ENCODE measurements at regions not wholly inside any gene's neighbourhood (a gene's known extent, or its start where the extent isn't known, plus 50 kb on each side); places are given as distances from the start of the nearest gene placed in this dataset.

DNA sequence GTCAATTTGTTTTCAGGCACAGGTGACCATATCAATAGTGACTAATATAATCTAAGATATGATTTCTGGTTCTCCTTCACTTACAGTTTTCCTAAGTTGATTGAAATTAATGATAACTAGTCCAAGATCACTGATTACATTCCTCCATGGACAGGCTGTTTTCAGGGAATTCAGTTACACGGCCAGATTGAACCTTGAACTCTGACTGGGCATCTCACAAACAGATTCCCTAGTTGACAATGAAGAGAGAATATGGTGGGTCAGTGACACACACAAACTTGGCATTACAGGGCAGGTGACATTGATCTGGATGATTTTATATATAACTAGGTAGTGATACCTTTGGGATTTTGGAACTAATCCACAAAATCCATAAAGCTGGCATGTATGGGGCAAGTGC lies 110.2 kb upstream of the EGR2 start:
- Histone ChIP-seq H3K36me3 (ENCODE audit: control insufficient read depth, insufficient read depth, low read length) (no peaks in the 10 kb centered on the region), H3K27me3 (ENCODE audit: control insufficient read depth, insufficient read depth, low read length) (no peaks in the 10 kb centered on the region), H3K4me3 (ENCODE audit: low read depth, low read length) (no peak overlapping the region)
- DNase-seq (ENCODE audit: low read depth), result no peak
- TF ChIP-seq, protein P1, sequence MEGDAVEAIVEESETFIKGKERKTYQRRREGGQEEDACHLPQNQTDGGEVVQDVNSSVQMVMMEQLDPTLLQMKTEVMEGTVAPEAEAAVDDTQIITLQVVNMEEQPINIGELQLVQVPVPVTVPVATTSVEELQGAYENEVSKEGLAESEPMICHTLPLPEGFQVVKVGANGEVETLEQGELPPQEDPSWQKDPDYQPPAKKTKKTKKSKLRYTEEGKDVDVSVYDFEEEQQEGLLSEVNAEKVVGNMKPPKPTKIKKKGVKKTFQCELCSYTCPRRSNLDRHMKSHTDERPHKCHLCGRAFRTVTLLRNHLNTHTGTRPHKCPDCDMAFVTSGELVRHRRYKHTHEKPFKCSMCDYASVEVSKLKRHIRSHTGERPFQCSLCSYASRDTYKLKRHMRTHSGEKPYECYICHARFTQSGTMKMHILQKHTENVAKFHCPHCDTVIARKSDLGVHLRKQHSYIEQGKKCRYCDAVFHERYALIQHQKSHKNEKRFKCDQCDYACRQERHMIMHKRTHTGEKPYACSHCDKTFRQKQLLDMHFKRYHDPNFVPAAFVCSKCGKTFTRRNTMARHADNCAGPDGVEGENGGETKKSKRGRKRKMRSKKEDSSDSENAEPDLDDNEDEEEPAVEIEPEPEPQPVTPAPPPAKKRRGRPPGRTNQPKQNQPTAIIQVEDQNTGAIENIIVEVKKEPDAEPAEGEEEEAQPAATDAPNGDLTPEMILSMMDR (IDR thresholded peaks at IDR 0.05; ENCODE audit: insufficient read depth, low read length, poor library complexity, severe bottlenecking), result no peak

DNA sequence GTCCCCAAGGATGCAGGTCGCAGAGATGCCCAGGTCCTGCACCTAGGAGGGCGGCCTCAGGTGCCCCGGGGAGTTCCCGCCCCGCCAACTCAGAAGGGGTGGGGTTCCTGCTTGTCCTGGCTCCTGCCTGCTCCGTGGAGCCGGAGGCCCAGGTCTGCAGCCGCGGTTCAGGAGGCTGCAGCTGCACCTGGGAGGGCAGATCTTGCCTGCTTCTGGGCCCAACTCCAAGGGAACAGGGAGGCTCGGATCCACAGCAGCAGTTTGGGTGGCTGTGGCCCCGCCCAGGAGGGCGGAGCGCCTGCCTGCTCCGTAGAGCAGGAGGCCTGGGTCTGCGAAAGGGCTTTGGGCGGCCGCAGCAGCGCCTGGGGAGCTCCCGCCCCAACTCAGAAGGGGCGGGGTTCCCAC lies 108.2 kb upstream of the EGR2 start:
- no peak for DNase-seq (ENCODE audit: low read depth)
- Histone ChIP-seq H3K27me3 (ENCODE audit: control insufficient read depth, insufficient read depth, low read length) (no peaks in the 10 kb centered on the region), H3K36me3 (ENCODE audit: control insufficient read depth, insufficient read depth, low read length) (no peaks in the 10 kb centered on the region), H3K4me3 (ENCODE audit: low read depth, low read length) (no peak overlapping the region)
- TF ChIP-seq, protein P1 (IDR thresholded peaks at IDR 0.05; ENCODE audit: insufficient read depth, low read length, poor library complexity, severe bottlenecking), result no peak

DNA sequence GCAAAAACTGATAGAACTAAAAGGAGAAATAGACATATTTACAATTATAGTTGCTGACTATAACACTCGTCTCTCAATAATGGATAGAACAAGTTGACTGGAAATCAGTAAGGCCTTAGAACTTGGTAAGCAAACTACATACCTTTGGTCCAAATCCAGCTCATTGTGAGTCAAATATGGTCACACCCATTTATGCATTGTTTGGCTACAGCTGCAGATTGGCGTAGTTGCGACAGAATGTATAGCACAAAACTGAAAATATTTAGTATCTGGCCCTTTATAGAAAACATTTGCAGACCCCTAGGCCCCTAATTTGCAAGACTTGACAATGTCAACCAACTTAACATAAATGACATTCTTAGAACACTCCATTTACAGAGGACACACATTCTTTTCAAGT lies 103.6 kb upstream of the EGR2 start:
- TF ChIP-seq, protein P1 (IDR thresholded peaks at IDR 0.05; ENCODE audit: insufficient read depth, low read length, poor library complexity, severe bottlenecking), result no peak
- Histone ChIP-seq H3K27me3 (ENCODE audit: control insufficient read depth, insufficient read depth, low read length) (no peaks in the 10 kb centered on the region), H3K36me3 (ENCODE audit: control insufficient read depth, insufficient read depth, low read length) (no peaks in the 10 kb centered on the region), H3K4me3 (ENCODE audit: low read depth, low read length) (no peak overlapping the region)
- no peak for DNase-seq (ENCODE audit: low read depth)

DNA sequence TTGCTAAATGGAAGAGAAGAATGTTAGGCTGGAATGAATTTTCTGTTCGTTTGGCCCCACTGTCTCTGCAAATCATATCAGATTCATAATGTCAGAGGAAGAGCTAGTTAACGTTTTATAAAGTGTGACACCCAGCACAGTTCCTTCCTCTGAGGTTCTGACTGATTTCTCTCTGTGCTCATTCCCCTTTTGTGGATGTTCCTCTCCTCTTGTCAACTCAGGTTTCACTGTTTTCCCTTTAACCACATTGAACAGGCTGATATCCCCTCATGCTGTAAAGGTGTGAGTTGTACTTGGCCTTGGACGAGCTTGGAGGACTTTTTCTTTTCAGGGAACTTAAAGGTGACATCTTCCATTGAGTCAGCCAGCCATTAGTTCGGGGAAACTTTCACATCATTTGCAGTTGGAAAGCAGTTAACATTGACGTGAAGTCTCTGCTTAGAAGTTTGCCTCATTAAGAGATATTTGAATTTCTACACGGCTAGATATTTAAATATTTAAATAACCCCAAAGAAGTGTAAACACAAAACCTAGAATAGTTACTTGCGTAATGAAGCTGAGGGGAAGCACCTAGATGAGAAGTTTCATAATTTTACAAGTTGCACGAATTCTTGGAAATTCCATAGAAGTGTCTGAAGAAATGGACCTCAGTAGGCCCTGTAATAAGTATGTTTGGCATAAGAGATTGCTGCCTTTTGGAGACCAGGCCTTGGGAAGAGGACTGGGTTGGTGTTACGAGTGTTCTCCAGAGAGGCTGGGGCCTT lies 101.5 kb upstream of the EGR2 start:
- no peak overlapping the region for H3K4me3 ChIP-seq (ENCODE audit: low read depth, low read length)
- DNase-seq (ENCODE audit: low read depth), result no peak
- H3K27me3 ChIP-seq (ENCODE audit: control insufficient read depth, insufficient read depth, low read length), result no peaks in the 10 kb centered on the region
- H3K36me3 ChIP-seq (ENCODE audit: control insufficient read depth, insufficient read depth, low read length), result no peaks in the 10 kb centered on the region
- TF ChIP-seq, protein P1 (IDR thresholded peaks at IDR 0.05; ENCODE audit: insufficient read depth, low read length, poor library complexity, severe bottlenecking), result no peak

- H3K4me3 ChIP-seq (ENCODE audit: low read depth, low read length), result no peak overlapping the region
- no peak for DNase-seq (ENCODE audit: low read depth)
- TF ChIP-seq, protein P1 (IDR thresholded peaks at IDR 0.05; ENCODE audit: insufficient read depth, low read length, poor library complexity, severe bottlenecking), result no peak
- H3K36me3 ChIP-seq (ENCODE audit: control insufficient read depth, insufficient read depth, low read length), result no peaks in the 10 kb centered on the region
- H3K27me3 ChIP-seq (ENCODE audit: control insufficient read depth, insufficient read depth, low read length), result no peaks in the 10 kb centered on the region
Observed at GRCh38 chr10:62916141-62916603, 100.0 kb upstream of the EGR2 start.

DNA sequence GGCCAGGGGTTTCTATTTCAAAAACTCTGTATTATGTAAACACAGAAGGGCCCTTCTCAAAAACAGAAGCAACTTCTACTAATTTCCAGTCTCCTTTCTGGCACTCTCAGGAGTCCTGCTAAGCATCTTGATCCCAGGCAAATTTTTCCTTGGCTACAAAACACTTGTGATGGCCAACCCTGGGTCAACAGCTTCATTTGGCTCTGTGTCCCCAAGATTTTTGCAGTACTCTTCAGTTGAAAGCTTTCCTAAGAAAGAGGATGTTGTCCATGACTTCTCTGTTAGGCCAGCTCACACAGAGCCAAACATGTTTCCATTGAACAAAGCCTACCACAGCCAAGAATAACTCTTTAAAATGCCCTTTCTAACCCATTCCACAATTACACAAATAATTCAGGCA lies 99.0 kb upstream of the EGR2 start:
- Histone ChIP-seq H3K36me3 (ENCODE audit: control insufficient read depth, insufficient read depth, low read length) (no peaks in the 10 kb centered on the region), H3K27me3 (ENCODE audit: control insufficient read depth, insufficient read depth, low read length) (no peaks in the 10 kb centered on the region), H3K4me3 (ENCODE audit: low read depth, low read length) (no peak overlapping the region)
- TF ChIP-seq, protein P1 (IDR thresholded peaks at IDR 0.05; ENCODE audit: insufficient read depth, low read length, poor library complexity, severe bottlenecking), result no peak
- no peak for DNase-seq (ENCODE audit: low read depth)
